Endothelial cell of umbilical vein (primary cell): ENCODE measurements at regions not wholly inside any gene's neighbourhood (a gene's known extent, or its start where the extent isn't known, plus 50 kb on each side); places are given as distances from the start of the nearest gene placed in this dataset.

Experiments
- BruUV-seq: library from RNA; stranded (reverse); fragments of 400-500 nt; replicated peaks from 2 replicates; lab custom pipeline; 2021; lab: Mats Ljungman, UMichigan
- CTCF ChIA-PET: fragments of 300-600, 350-600 bp; sonication (Branson Sonifier 250); formaldehyde crosslinking; loops from one replicate; lab custom pipeline; 2021; ENCODE audit warnings: antibody characterized with exemption, inconsistent platforms; lab: Charles Lee
- POLR2A ChIA-PET: fragments of 300-600, 350-600 bp; sonication (Branson Sonifier 250); formaldehyde crosslinking; loops from one replicate; lab custom pipeline; 2021; ENCODE audit warnings: antibody characterized with exemption, inconsistent platforms; lab: Charles Lee
- DNase-seq: peaks from one replicate; pipeline ENCODE4 v3.0.0-alpha.2; 2011; ENCODE audit warnings: low read depth, low spot score
- FAIRE-seq: peaks from 2 replicates; lab custom pipeline; 2011; peaks lifted over from hg19 to GRCh38; lab: Jason Lieb, UNC
- H2AFZ ChIP-seq: 2 replicates; pipeline ENCODE4 v1.6.0; 2012; ENCODE audit warnings: low read depth, low read length, control low read depth, inconsistent platforms
- H3K27ac ChIP-seq: 2 replicates; pipeline ENCODE4 v1.5.1; 2011; ENCODE audit warnings: low read depth, mild to moderate bottlenecking, control low read depth, low read length, moderate library complexity; ENCODE audit not compliant: insufficient read depth
- H3K27me3 ChIP-seq, 2 experiments: 2 replicates each; pipeline versions ENCODE4 v1.6.0 to v1.6.1; 2011; ENCODE audit warnings: low read length in 2 of 2, mixed read lengths in 1 of 2; ENCODE audit not compliant: control insufficient read depth in 2 of 2, insufficient read depth in 2 of 2
- H3K36me3 ChIP-seq, 2 experiments: 2 replicates in 1 of 2; 3 replicates in 1 of 2; pipeline ENCODE4 v1.5.1; 2011; ENCODE audit warnings: low read length in 2 of 2, mild to moderate bottlenecking in 1 of 2, moderate library complexity in 1 of 2; ENCODE audit not compliant: control insufficient read depth in 2 of 2, insufficient read depth in 2 of 2; ENCODE audit errors: extremely low read depth in 1 of 2
- H3K4me1 ChIP-seq: 3 replicates; pipeline ENCODE4 v1.5.1; 2011; ENCODE audit warnings: mild to moderate bottlenecking, low read length; ENCODE audit not compliant: control insufficient read depth, insufficient read depth; ENCODE audit errors: extremely low read depth
- H3K4me2 ChIP-seq: 2 replicates; pipeline ENCODE4 v1.6.1; 2011; ENCODE audit warnings: low read length, control low read depth, mixed read lengths; ENCODE audit not compliant: insufficient read depth
- H3K4me3 ChIP-seq, 3 experiments: fragments of 200-600 bp in 1 of 3; sonication (generic), shearing (Covaris generic) in 1 of 3; replicated peaks in 1 of 3; 2 replicates each; pipeline ENCODE4 v1.5.1; 2011 to 2016; ENCODE audit warnings: control low read depth in 3 of 3, low read length in 3 of 3, mild to moderate bottlenecking in 2 of 3, inconsistent platforms in 1 of 3, low read depth in 1 of 3, moderate library complexity in 1 of 3; ENCODE audit not compliant: insufficient read depth in 1 of 3
- H3K79me2 ChIP-seq: 2 replicates; pipeline ENCODE4 v1.6.0; 2012; ENCODE audit warnings: low read length, inconsistent platforms; ENCODE audit not compliant: control insufficient read depth, insufficient read depth
- H3K9ac ChIP-seq: replicated peaks from 2 replicates; pipeline ENCODE3; 2011; ENCODE audit warnings: low read length, control low read depth; ENCODE audit not compliant: insufficient read depth; ENCODE audit errors: extremely low read depth
- H3K9me1 ChIP-seq: replicated peaks from 3 replicates; pipeline ENCODE4 v1.6.0; 2011; ENCODE audit warnings: mild to moderate bottlenecking, low read length; ENCODE audit not compliant: control insufficient read depth, insufficient read depth; ENCODE audit errors: extremely low read depth
- H3K9me3 ChIP-seq: replicated peaks from 2 replicates; pipeline ENCODE4 v1.5.1; 2012; ENCODE audit warnings: low read length, inconsistent platforms; ENCODE audit not compliant: control insufficient read depth, insufficient read depth
- H4K20me1 ChIP-seq: replicated peaks from 2 replicates; pipeline ENCODE3; 2011; ENCODE audit warnings: mild to moderate bottlenecking, low read length; ENCODE audit not compliant: control insufficient read depth, insufficient read depth; ENCODE audit errors: extremely low read depth
- CTCF ChIP-seq, 2 donors: IDR thresholded peaks; 1 replicate in 1 of 2; 2 replicates in 1 of 2; pipeline ENCODE4 v1.5.1; 2011; ENCODE audit warnings: low read length in 2 of 2, mild to moderate bottlenecking in 2 of 2, moderate library complexity in 2 of 2, control low read depth in 1 of 2, inconsistent platforms in 1 of 2, low read depth in 1 of 2; ENCODE audit not compliant: insufficient read depth in 1 of 2; ENCODE audit errors: extremely low read depth in 1 of 2
- EZH2 ChIP-seq: IDR thresholded peaks from 2 replicates; pipeline ENCODE4 v1.6.1; 2012; ENCODE audit warnings: borderline replicate concordance, low read depth, mild to moderate bottlenecking, moderate library complexity, low read length, inconsistent platforms; ENCODE audit not compliant: severe bottlenecking
- FOS ChIP-seq: IDR thresholded peaks from 2 replicates; pipeline ENCODE4 v1.6.1; 2011; ENCODE audit warnings: mild to moderate bottlenecking, low read length, moderate library complexity, borderline replicate concordance; ENCODE audit not compliant: insufficient read depth
- GATA2 ChIP-seq: IDR thresholded peaks from 2 replicates; pipeline ENCODE4 v1.7.0; 2011; ENCODE audit warnings: low read depth, mild to moderate bottlenecking, moderate library complexity, mixed read lengths, low read length; ENCODE audit not compliant: insufficient read length, insufficient read depth
- JUN ChIP-seq: IDR thresholded peaks from 2 replicates; pipeline ENCODE4 v1.6.1; 2011; ENCODE audit warnings: borderline replicate concordance, low read depth; ENCODE audit not compliant: insufficient read length, insufficient read depth
- MAX ChIP-seq: IDR thresholded peaks from 2 replicates; pipeline ENCODE4 v1.6.1; 2011; ENCODE audit not compliant: insufficient read depth, insufficient read length
- MYC ChIP-seq: IDR thresholded peaks from one replicate; pipeline ENCODE4 v1.6.1; 2011; ENCODE audit warnings: mild to moderate bottlenecking, low read depth, low read length
- POLR2A ChIP-seq: IDR thresholded peaks from 2 replicates; pipeline ENCODE4 v1.6.1; 2012; ENCODE audit warnings: low read depth, mild to moderate bottlenecking, control low read depth, low read length
- POLR2AphosphoS5 ChIP-seq: IDR thresholded peaks from 2 replicates; pipeline ENCODE4 v1.6.1; 2012; ENCODE audit warnings: low read depth, mild to moderate bottlenecking, control low read depth, low read length, moderate library complexity; ENCODE audit not compliant: insufficient read depth
- dilution Hi-C: fragments of 300-500 bp; cut with MboI; formaldehyde crosslinking; loops from one replicate; pipeline ENCODE4 v1.15.0; 2019; ENCODE audit warnings: low sequenced_read_pairs; ENCODE audit not compliant: extremely low pct_ligation_motif_present
- intact Hi-C: fragments of 100-400 bp; cut with micrococcal nuclease; formaldehyde crosslinking; loops from one replicate; pipeline ENCODE4 v1.10.0; 2022

GRCh38 chr15:47139965-47140364, 577.3 kb upstream of the SEMA6D start:
- Histone ChIP-seq H3K9ac (no peak overlapping the region), H3K9me1 (no peaks in the 10 kb centered on the region), H3K4me1 (no peaks in the 10 kb centered on the region), H3K9me3 (no peaks in the 10 kb centered on the region), H4K20me1 (no peaks in the 10 kb centered on the region), H3K79me2 (no peaks in the 10 kb centered on the region), H3K27ac (no peak overlapping the region), H3K36me3 (no peaks in the 10 kb centered on the region), H3K27me3 (no peaks in the 10 kb centered on the region), H3K4me2 (no peak overlapping the region), H2AFZ (no peak overlapping the region), H3K4me3 (no peak overlapping the region)
- BruUV-seq, result no TSS peak
- no peak for FAIRE-seq
- ChIA-PET POLR2A (no interaction called here), CTCF (interaction anchor here (1.6 kb wide), 1 partner anchor 12 kb away, joined by 5 read pairs; no protein-coding TSS in a partner anchor)
- dilution Hi-C loops, result no loop called here
- intact Hi-C loops, result no loop called here
- DNase-seq, result no peak
- TF ChIP-seq EZH2 (no peak), JUN (no peak), MYC (no peak), MAX (no peak), FOS (no peak), POLR2A (no peak), POLR2AphosphoS5 (no peak), GATA2 (no peak), CTCF (IDR thresholded peaks at IDR 0.05; ENCODE audit: extremely low read depth in 1 of 2, insufficient read depth in 1 of 2, low read depth in 1 of 2, low read length in 2 of 2) (no peak)
